Panc1 (cell line): ENCODE measurements at regions not wholly inside any gene's neighbourhood (a gene's known extent, or its start where the extent isn't known, plus 50 kb on each side); places are given as distances from the start of the nearest gene placed in this dataset.
"Not testable (repeated sequence)": the region's sequence is repeated elsewhere in the genome, so short reads cannot be mapped to it uniquely, and the experiment has no call there.

ENCODE experiments used
- ATAC-seq: fragments of 200-7000 bp; cut with Tn5 transposase; 2 replicates; pipeline ENCODE4 v1.9.1; 2020; ENCODE audit warnings: mild to moderate bottlenecking, moderate library complexity
- BruUV-seq: library from RNA; stranded (reverse); fragments of 400-500 nt; replicated peaks from 2 replicates; lab custom pipeline; 2021; lab: Mats Ljungman, UMichigan
- CTCF ChIA-PET: fragments of 300-600 bp; sonication (Branson Sonifier 250); formaldehyde crosslinking; loops from one replicate; lab custom pipeline; 2022; ENCODE audit warnings: antibody characterized with exemption; lab: Charles Lee
- POLR2A ChIA-PET: fragments of 300-600 bp; sonication (Branson Sonifier 250); formaldehyde crosslinking; loops from one replicate; lab custom pipeline; 2022; ENCODE audit warnings: antibody characterized with exemption; lab: Charles Lee
- DNase-seq: peaks from one replicate; pipeline ENCODE4 v3.0.0-alpha.2; 2010; ENCODE audit warnings: low read depth, low spot score
- H3K27ac ChIP-seq: 2 replicates; pipeline ENCODE4 v1.5.1; 2011; ENCODE audit warnings: mild to moderate bottlenecking, low read length, inconsistent platforms
- H3K27me3 ChIP-seq: fragments of 200-500 bp; sonication (Bioruptor generic); 2 replicates; pipeline ENCODE4 v1.6.0; 2014; ENCODE audit warnings: low read length, inconsistent platforms; ENCODE audit not compliant: control insufficient read depth, insufficient read depth
- H3K36me3 ChIP-seq: fragments of 200-500 bp; sonication (Bioruptor generic); 2 replicates; pipeline ENCODE4 v1.5.1; 2014; ENCODE audit warnings: inconsistent platforms, mild to moderate bottlenecking, low read length, moderate library complexity; ENCODE audit not compliant: control insufficient read depth, insufficient read depth
- H3K4me1 ChIP-seq: 2 replicates; pipeline ENCODE4 v1.5.1; 2011; ENCODE audit warnings: inconsistent platforms, mild to moderate bottlenecking, low read length, moderate library complexity; ENCODE audit not compliant: control insufficient read depth, insufficient read depth
- H3K4me3 ChIP-seq, 2 experiments: 2 replicates each; pipeline ENCODE4 v1.5.1; 2011 to 2012; ENCODE audit warnings: low read depth in 2 of 2, low read length in 2 of 2, mild to moderate bottlenecking in 2 of 2, inconsistent platforms in 1 of 2, moderate library complexity in 1 of 2
- H3K9me3 ChIP-seq: fragments of 200-500 bp; sonication (Bioruptor generic); 2 replicates; pipeline ENCODE4 v1.5.1; 2014; ENCODE audit warnings: low read depth, mild to moderate bottlenecking, inconsistent platforms, low read length, moderate library complexity; ENCODE audit not compliant: control insufficient read depth, insufficient read depth
- CTCF ChIP-seq: fragments of 450-650 bp; IDR thresholded peaks from 2 replicates; pipeline ENCODE4 v1.5.1; 2017; ENCODE audit warnings: mild to moderate bottlenecking
- POLR2AphosphoS5 ChIP-seq: IDR thresholded peaks from 2 replicates; pipeline ENCODE4 v1.6.1; 2012; ENCODE audit warnings: mild to moderate bottlenecking, low read depth, low read length, moderate library complexity
- REST ChIP-seq, 2 experiments: IDR thresholded peaks; 2 replicates each; pipeline ENCODE4 v1.6.1; 2011 to 2012; ENCODE audit warnings: low read depth in 2 of 2, control low read depth in 1 of 2, low read length in 1 of 2, mild to moderate bottlenecking in 1 of 2, moderate library complexity in 1 of 2; ENCODE audit not compliant: insufficient read depth in 1 of 2
- SIN3A ChIP-seq: IDR thresholded peaks from 2 replicates; pipeline ENCODE4 v1.6.1; 2012; ENCODE audit warnings: low read depth, mild to moderate bottlenecking, low read length, moderate library complexity, borderline replicate concordance; ENCODE audit not compliant: insufficient read depth
- TCF7L2 ChIP-seq: IDR thresholded peaks from 2 replicates; pipeline ENCODE4 v1.6.1; 2011; ENCODE audit warnings: mild to moderate bottlenecking, low read depth, low read length, inconsistent platforms
- in situ Hi-C: cut with HindIII; loops from 2 replicates; pipeline ENCODE4 v1.10.0; 2016; ENCODE audit warnings: low sequenced_read_pairs, low pct_unique_long_range_greater_than_20kb
- intact Hi-C: fragments of 100-400 bp; cut with micrococcal nuclease; formaldehyde crosslinking; loops from one replicate; pipeline ENCODE4 v1.10.0; 2022; ENCODE audit not compliant: unreplicated experiment

- in situ Hi-C loops (no loop called here), intact Hi-C loops (no loop called here)
- 0 out of 2 replicates have a peak, but pooled peaks have one; percentile 60 for ATAC-seq
- Histone ChIP-seq H3K4me3 (no peak overlapping the region), H3K9me3 (no peaks in the 10 kb centered on the region), H3K4me1 (no peaks in the 10 kb centered on the region), H3K27me3 (peaks cover 13% of the 10 kb centered on the region), H3K27ac (no peak overlapping the region), H3K36me3 (no peaks in the 10 kb centered on the region)
- ChIA-PET POLR2A (no interaction called here), CTCF (no interaction called here)
- no TSS peak for BruUV-seq
- TF ChIP-seq TCF7L2 (no peak), REST (IDR thresholded peaks at IDR 0.05; ENCODE audit: insufficient read depth in 1 of 2, low read depth in 2 of 2, low read length in 1 of 2) (no peak), SIN3A (no peak), CTCF (no peak; the same call in 1 of the 2 replicates), POLR2AphosphoS5 (no peak)
- no peak for DNase-seq
Observed at GRCh38 chr20:1734269-1734858, 76.8 kb upstream of the SIRPG start.

- in situ Hi-C loops = not testable (repeated sequence)
Observed at GRCh38 chr20:1731828-1732375, 74.3 kb upstream of the SIRPG start.

GRCh38 chr20:1730981-1731711, 73.6 kb upstream of the SIRPG start:
- DNase-seq, intact Hi-C loops, CTCF ChIA-PET: not testable (repeated sequence)

More at GRCh38 chr20:1731828-1732375, 74.3 kb upstream of the SIRPG start:
- H3K9me3 ChIP-seq, H3K4me1 ChIP-seq, POLR2A ChIA-PET, H3K27ac ChIP-seq, BruUV-seq, CTCF ChIA-PET, ATAC-seq, DNase-seq, H3K4me3 ChIP-seq, intact Hi-C loops, H3K36me3 ChIP-seq: not testable (repeated sequence)
- H3K27me3 ChIP-seq = peaks cover 13% of the 10 kb centered on the region

GRCh38 chr20:1727303-1727702, 69.7 kb upstream of the SIRPG start:
- CTCF ChIA-PET, H3K4me3 ChIP-seq, intact Hi-C loops, ATAC-seq, DNase-seq, BruUV-seq, H3K27me3 ChIP-seq, H3K9me3 ChIP-seq, POLR2A ChIA-PET, H3K4me1 ChIP-seq, H3K27ac ChIP-seq, H3K36me3 ChIP-seq, in situ Hi-C loops: not testable (repeated sequence)

More at GRCh38 chr20:1730981-1731711, 73.6 kb upstream of the SIRPG start:
- H3K36me3 ChIP-seq, BruUV-seq, POLR2A ChIA-PET, H3K9me3 ChIP-seq, H3K27ac ChIP-seq, ATAC-seq, H3K4me1 ChIP-seq, in situ Hi-C loops, H3K4me3 ChIP-seq: not testable (repeated sequence)
- peaks cover 10% of the 10 kb centered on the region for H3K27me3 ChIP-seq
